ENCODE measurements at regions not wholly inside any gene's neighbourhood (a gene's known extent, or its start where the extent isn't known, plus 50 kb on each side); places are given as distances from the start of the nearest gene placed in this dataset.

DNA sequence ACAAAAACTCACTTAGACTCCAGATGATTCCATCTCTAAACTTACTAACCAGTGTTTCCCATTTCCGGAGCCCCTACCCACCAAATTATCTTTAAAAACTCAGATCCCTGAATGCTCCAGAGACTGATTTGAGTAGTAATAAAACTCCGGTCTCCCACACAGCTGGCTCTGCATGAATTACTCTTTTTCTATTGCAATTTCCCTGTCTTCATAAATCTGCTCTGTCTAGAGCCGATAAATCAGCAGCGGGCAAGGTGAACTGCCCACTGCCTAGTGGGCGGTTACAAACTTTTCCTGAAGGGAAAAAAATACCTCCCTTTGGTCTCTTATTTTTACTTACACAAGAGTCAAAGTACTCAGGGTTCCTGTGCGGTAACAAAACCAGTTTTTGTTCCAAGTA, 624.4 kb upstream of the RORB start:
- TF ChIP-seq CTCF (IDR thresholded peaks at IDR 0.05; ENCODE audit: low read length) = no peak
- no peak for TF ChIP-seq EZH2 (IDR thresholded peaks at IDR 0.05; ENCODE audit: borderline replicate concordance, low read length)
